B cell (primary cell): ENCODE measurements at regions not wholly inside any gene's neighbourhood (a gene's known extent, or its start where the extent isn't known, plus 50 kb on each side); places are given as distances from the start of the nearest gene placed in this dataset.

ENCODE experiments used
- ATAC-seq: fragments of 200-7000 bp; cut with Tn5 transposase; one replicate; pipeline ENCODE4 v1.10.0; 2021; ENCODE audit warnings: low read depth, mild to moderate bottlenecking, moderate number of reproducible peaks, moderate library complexity
- CTCF ChIA-PET: fragments of 350-600 bp; sonication (Branson Sonifier 250); formaldehyde crosslinking; loops from one replicate; lab custom pipeline; 2021; ENCODE audit warnings: antibody characterized with exemption, inconsistent platforms; lab: Charles Lee
- POLR2A ChIA-PET: fragments of 350-600 bp; sonication (Branson Sonifier 250); formaldehyde crosslinking; loops from one replicate; lab custom pipeline; 2021; ENCODE audit warnings: antibody characterized with exemption; lab: Charles Lee
- DNase-seq: peaks from one replicate; pipeline ENCODE4 v3.0.0; 2013
- H2AFZ ChIP-seq: 2 replicates; pipeline ENCODE4 v1.6.1; 2012; ENCODE audit warnings: mild to moderate bottlenecking, low read depth, low read length; ENCODE audit not compliant: insufficient read depth, poor library complexity, severe bottlenecking
- H3K27ac ChIP-seq, 2 donors: 1 replicate in 1 of 2; 2 replicates in 1 of 2; pipeline ENCODE4 v1.5.1; 2012 to 2013; ENCODE audit warnings: low read length in 2 of 2, mild to moderate bottlenecking in 2 of 2, moderate library complexity in 1 of 2
- H3K27me3 ChIP-seq, 4 experiments: fragments of 200-600 bp in 1 of 4; sonication (generic) in 1 of 4; replicated peaks in 1 of 4; 1 replicate in 2 of 4; 2 replicates in 2 of 4; pipeline versions ENCODE4 v1.6.1 to v1.7.0; 2013 to 2016; ENCODE audit warnings: low read length in 3 of 4, mild to moderate bottlenecking in 2 of 4, mixed read lengths in 1 of 4, moderate library complexity in 1 of 4; ENCODE audit not compliant: insufficient read depth in 4 of 4, control insufficient read depth in 3 of 4; ENCODE audit errors: control extremely low read depth in 1 of 4
- H3K36me3 ChIP-seq, 2 experiments: replicated peaks in 1 of 2; 1 replicate in 1 of 2; 2 replicates in 1 of 2; pipeline versions ENCODE4 v1.6.1 to v1.7.1; 2013; ENCODE audit warnings: low read length in 1 of 2; ENCODE audit not compliant: insufficient read depth in 2 of 2, control insufficient read depth in 1 of 2; ENCODE audit errors: control extremely low read depth in 1 of 2, extremely low read depth in 1 of 2
- H3K4me1 ChIP-seq, 2 donors: fragments of 200-600 bp in 1 of 2; sonication (generic) in 1 of 2; 1 replicate in 1 of 2; 2 replicates in 1 of 2; pipeline versions ENCODE4 v1.5.1 to v1.6.1; 2013 to 2017; ENCODE audit warnings: low read length in 2 of 2; ENCODE audit not compliant: control insufficient read depth in 2 of 2, insufficient read depth in 2 of 2
- H3K4me2 ChIP-seq: replicated peaks from 2 replicates; pipeline ENCODE3; 2012; ENCODE audit warnings: mild to moderate bottlenecking, low read depth, low read length; ENCODE audit not compliant: poor library complexity, severe bottlenecking
- H3K4me3 ChIP-seq, 5 experiments: fragments of 200-600 bp in 1 of 5; sonication (generic) in 1 of 5; 1 replicate in 3 of 5; 2 replicates in 2 of 5; pipeline versions ENCODE4 v1.5.1 to v1.7.0; 2011 to 2016; ENCODE audit warnings: low read length in 4 of 5, mild to moderate bottlenecking in 4 of 5, low read depth in 2 of 5, control low read depth in 1 of 5, moderate library complexity in 1 of 5; ENCODE audit not compliant: insufficient read depth in 1 of 5; ENCODE audit errors: control extremely low read depth in 1 of 5, extremely low read depth in 1 of 5
- H3K79me2 ChIP-seq: fragments of 200-600 bp; sonication (generic); one replicate; pipeline ENCODE4 v1.6.0; 2016; ENCODE audit warnings: low read length; ENCODE audit not compliant: control insufficient read depth, insufficient read depth
- H3K9ac ChIP-seq: fragments of 200-600 bp; sonication (generic); 2 replicates; pipeline ENCODE4 v1.6.1; 2017; ENCODE audit warnings: mild to moderate bottlenecking, low read length, moderate library complexity
- H3K9me3 ChIP-seq, 3 donors: one replicate each; pipeline versions ENCODE4 v1.6.1 to v1.7.1; 2013; ENCODE audit warnings: low read length in 2 of 3; ENCODE audit not compliant: control insufficient read depth in 2 of 3, insufficient read depth in 1 of 3; ENCODE audit errors: control extremely low read depth in 1 of 3
- H4K20me1 ChIP-seq: 2 replicates; pipeline ENCODE4 v1.6.0; 2012; ENCODE audit warnings: mild to moderate bottlenecking, low read length; ENCODE audit not compliant: insufficient read depth, control insufficient read depth, poor library complexity, severe bottlenecking
- H3K27ac Mint-ChIP-seq: one replicate; pipeline ENCODE4 v1.8.0; 2021; ENCODE audit warnings: mixed read lengths
- H3K27me3 Mint-ChIP-seq: one replicate; pipeline ENCODE4 v1.8.0; 2021; ENCODE audit warnings: mixed read lengths
- H3K4me1 Mint-ChIP-seq: one replicate; pipeline ENCODE4 v1.8.0; 2021; ENCODE audit warnings: mixed read lengths
- H3K4me3 Mint-ChIP-seq: one replicate; pipeline ENCODE4 v1.8.0; 2021; ENCODE audit warnings: mixed read lengths
- H3K9me3 Mint-ChIP-seq: one replicate; pipeline ENCODE4 v1.8.0; 2022; ENCODE audit warnings: mixed read lengths; ENCODE audit not compliant: insufficient read depth
- CTCF ChIP-seq: fragments of 200-600 bp; IDR thresholded peaks from one replicate; pipeline ENCODE4 v1.8.0; 2022; ENCODE audit warnings: antibody characterized with exemption, mild to moderate bottlenecking
- EZH2 ChIP-seq: IDR thresholded peaks from 2 replicates; pipeline ENCODE4 v1.6.1; 2012; ENCODE audit warnings: borderline replicate concordance, low read depth, mild to moderate bottlenecking, moderate library complexity, low read length; ENCODE audit not compliant: insufficient read depth, poor library complexity, severe bottlenecking
- WGBS: methylation state at CpG from one replicate; pipeline ENCODE4 v1.1.5; 2013; ENCODE audit warnings: missing lambda C conversion rate; ENCODE audit not compliant: insufficient coverage; 5-methylcytosine and 5-hydroxymethylcytosine counted together
- intact Hi-C: fragments of 100-400 bp; cut with micrococcal nuclease; formaldehyde crosslinking; loops from one replicate; pipeline ENCODE4 v1.10.0; 2022

DNA sequence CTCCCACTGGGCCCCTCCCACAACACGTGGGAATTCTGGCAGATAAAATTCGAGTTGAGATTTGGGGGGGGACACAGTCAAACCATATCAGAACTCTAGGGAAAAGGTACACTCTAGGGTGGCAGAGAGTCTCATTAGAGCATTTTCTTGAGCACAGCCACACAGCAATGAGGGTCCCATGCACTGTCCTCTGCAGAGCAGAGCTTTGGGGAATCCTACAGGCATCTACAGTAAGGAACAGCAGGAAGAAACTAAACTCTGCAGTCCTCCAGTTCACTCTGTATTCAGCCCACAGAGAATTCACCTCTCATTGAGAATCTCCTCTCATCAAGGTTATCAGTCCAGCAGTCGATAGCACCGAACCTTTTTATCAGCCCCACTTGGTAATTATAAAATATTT, 438.6 kb upstream of the NOX3 start:
- Histone ChIP-seq H3K9me3 (no peaks in the 10 kb centered on the region), H3K4me3 (no peak overlapping the region), H3K27ac (no peak overlapping the region), H3K79me2 (no peaks in the 10 kb centered on the region), H3K4me2 (no peak overlapping the region), H3K9ac (no peak overlapping the region), H3K36me3 (no peaks in the 10 kb centered on the region), H3K4me1 (no peaks in the 10 kb centered on the region), H2AFZ (no peak overlapping the region), H3K27me3 (no peaks in the 10 kb centered on the region), H4K20me1 (no peaks in the 10 kb centered on the region)
- no peak for DNase-seq
- Mint-ChIP-seq H3K27ac (no peak overlapping the region), H3K9me3 (peaks cover 3% of the 10 kb centered on the region), H3K27me3 (peaks cover 3% of the 10 kb centered on the region), H3K4me3 (no peak overlapping the region), H3K4me1 (no peaks in the 10 kb centered on the region)
- no peak for TF ChIP-seq CTCF
- no peak for TF ChIP-seq EZH2
- intact Hi-C loops = no loop called here
- no CpG with 5 or more reads among the region's 4 CpGs for WGBS
- ChIA-PET CTCF (no interaction called here), POLR2A (no interaction called here)
- no peak for ATAC-seq

- ATAC-seq (no peak), DNase-seq (no peak)
- no peak overlapping the region for H3K4me3 ChIP-seq
- H3K27me3 Mint-ChIP-seq = peaks cover 3% of the 10 kb centered on the region
- peaks cover 3% of the 10 kb centered on the region for H3K9me3 Mint-ChIP-seq
- WGBS = 80% methylated on average over 1 of the region's 2 CpGs
- no peaks in the 10 kb centered on the region for H3K4me1 Mint-ChIP-seq
- no peaks in the 10 kb centered on the region for H3K27me3 ChIP-seq
- no peak overlapping the region for H2AFZ ChIP-seq
- no peaks in the 10 kb centered on the region for H4K20me1 ChIP-seq
- TF ChIP-seq EZH2 (no peak), CTCF (no peak)
- H3K79me2 ChIP-seq = no peaks in the 10 kb centered on the region
- no peaks in the 10 kb centered on the region for H3K4me1 ChIP-seq
- no peak overlapping the region for H3K27ac ChIP-seq
- ChIA-PET CTCF (interaction anchor here (1.2 kb wide), 1 partner anchor 65 kb away, joined by 3 read pairs; no protein-coding TSS in a partner anchor), POLR2A (no interaction called here)
- no peaks in the 10 kb centered on the region for H3K9me3 ChIP-seq
- H3K9ac ChIP-seq = no peak overlapping the region
- H3K27ac Mint-ChIP-seq = no peak overlapping the region
- intact Hi-C loops = no loop called here
- H3K4me3 Mint-ChIP-seq = no peak overlapping the region
- no peaks in the 10 kb centered on the region for H3K36me3 ChIP-seq
- H3K4me2 ChIP-seq = no peak overlapping the region
These were observed 434.8 kb upstream of the NOX3 start for GRCh38 chr6:155890409-155890808.
